OCI-LY7 (cell line): ENCODE measurements at regions not wholly inside any gene's neighbourhood (a gene's known extent, or its start where the extent isn't known, plus 50 kb on each side); places are given as distances from the start of the nearest gene placed in this dataset.

ENCODE experiments used
- BruUV-seq: library from RNA; stranded (reverse); fragments of 400-500 nt; replicated peaks from 2 replicates; lab custom pipeline; 2021; lab: Mats Ljungman, UMichigan
- CTCF ChIA-PET: fragments of 300-600 bp; sonication (Branson Sonifier 250); formaldehyde crosslinking; loops from one replicate; lab custom pipeline; 2022; ENCODE audit warnings: antibody characterized with exemption; ENCODE audit not compliant: unreplicated experiment; lab: Charles Lee
- POLR2A ChIA-PET: fragments of 300-600 bp; sonication (Branson Sonifier 250); formaldehyde crosslinking; loops from one replicate; lab custom pipeline; 2022; ENCODE audit warnings: antibody characterized with exemption; lab: Charles Lee
- DNase-seq: peaks from one replicate; pipeline ENCODE4 v3.0.0-alpha.2; 2015; ENCODE audit warnings: low spot score
- H2AFZ ChIP-seq: fragments of 200-600 bp; sonication (generic), shearing (Covaris generic); 2 replicates; pipeline ENCODE4 v1.6.1; 2014; ENCODE audit warnings: mild to moderate bottlenecking, antibody characterized with exemption, low read length, moderate library complexity
- H3K27ac ChIP-seq: fragments of 200-600 bp; sonication (generic); 2 replicates; pipeline ENCODE4 v1.5.1; 2014; ENCODE audit warnings: mixed run types, low read depth, mild to moderate bottlenecking, moderate library complexity, low read length, inconsistent platforms; ENCODE audit not compliant: poor library complexity, severe bottlenecking
- H3K36me3 ChIP-seq: fragments of 200-600 bp; sonication (generic); 2 replicates; pipeline ENCODE4 v1.6.1; 2014; ENCODE audit warnings: mild to moderate bottlenecking, antibody characterized with exemption, low read length, moderate library complexity, mixed read lengths; ENCODE audit not compliant: insufficient read depth
- H3K4me1 ChIP-seq: fragments of 200-600 bp; sonication (generic); 2 replicates; pipeline ENCODE4 v1.5.1; 2014; ENCODE audit warnings: mild to moderate bottlenecking, low read length; ENCODE audit not compliant: insufficient read depth, poor library complexity, severe bottlenecking
- H3K4me2 ChIP-seq: fragments of 200-600 bp; sonication (generic); 2 replicates; pipeline ENCODE4 v1.6.1; 2014; ENCODE audit warnings: mild to moderate bottlenecking, low read length
- H3K4me3 ChIP-seq: fragments of 200-600 bp; sonication (generic); 2 replicates; pipeline ENCODE4 v1.5.1; 2014; ENCODE audit warnings: mild to moderate bottlenecking, low read depth, low read length; ENCODE audit not compliant: poor library complexity, severe bottlenecking
- H3K79me2 ChIP-seq: fragments of 200-600 bp; sonication (generic); 2 replicates; pipeline ENCODE4 v1.6.1; 2016; ENCODE audit warnings: low read depth, mild to moderate bottlenecking, low read length, moderate library complexity, mixed read lengths; ENCODE audit not compliant: insufficient read depth
- H3K9me2 ChIP-seq: fragments of 200-600 bp; sonication (generic); 2 replicates; pipeline ENCODE4 v1.6.1; 2016; ENCODE audit warnings: mild to moderate bottlenecking, low read length, mixed read lengths; ENCODE audit not compliant: insufficient read depth
- H3K9me3 ChIP-seq: fragments of 200-600 bp; sonication (generic); 2 replicates; pipeline ENCODE4 v1.6.1; 2014; ENCODE audit warnings: mild to moderate bottlenecking, mixed run types, low read length, mixed read lengths
- H4K20me1 ChIP-seq: fragments of 200-600 bp; sonication (generic); 2 replicates; pipeline ENCODE4 v1.6.1; 2014; ENCODE audit warnings: mild to moderate bottlenecking, antibody characterized with exemption, low read length, moderate library complexity, mixed read lengths; ENCODE audit not compliant: insufficient read depth
- EZH2phosphoT487 ChIP-seq: fragments of 200-600 bp; sonication (generic); IDR thresholded peaks from 2 replicates; pipeline ENCODE4 v1.6.1; 2018; ENCODE audit warnings: low read depth, borderline replicate concordance, mild to moderate bottlenecking, mixed run types, antibody characterized with exemption, low read length, moderate library complexity, mixed read lengths
- intact Hi-C: fragments of 100-400 bp; cut with micrococcal nuclease; formaldehyde crosslinking; loops from one replicate; pipeline ENCODE4 v1.10.0; 2022; ENCODE audit not compliant: unreplicated experiment
- TF ChIP-seq, protein P1 (sequence below): fragments of 200-600 bp; sonication (generic); conservative IDR thresholded peaks from 2 replicates; pipeline ENCODE4 v1.5.1; 2014; ENCODE audit warnings: mild to moderate bottlenecking, antibody characterized with exemption, low read length, moderate library complexity, mixed read lengths

GRCh38 chr7:16933296-16934279 lies 51.8 kb upstream of the AGR3 start:
- ChIA-PET POLR2A (no interaction called here), CTCF (no interaction called here)
- no peak overlapping the region for H3K4me3 ChIP-seq

GRCh38 chr7:16934722-16935340 lies 53.0 kb upstream of the AGR3 start:
- POLR2A ChIA-PET, result no interaction called here
- no peaks in the 10 kb centered on the region for H3K9me3 ChIP-seq
- no peak for TF ChIP-seq EZH2phosphoT487
- TF ChIP-seq, protein P1, sequence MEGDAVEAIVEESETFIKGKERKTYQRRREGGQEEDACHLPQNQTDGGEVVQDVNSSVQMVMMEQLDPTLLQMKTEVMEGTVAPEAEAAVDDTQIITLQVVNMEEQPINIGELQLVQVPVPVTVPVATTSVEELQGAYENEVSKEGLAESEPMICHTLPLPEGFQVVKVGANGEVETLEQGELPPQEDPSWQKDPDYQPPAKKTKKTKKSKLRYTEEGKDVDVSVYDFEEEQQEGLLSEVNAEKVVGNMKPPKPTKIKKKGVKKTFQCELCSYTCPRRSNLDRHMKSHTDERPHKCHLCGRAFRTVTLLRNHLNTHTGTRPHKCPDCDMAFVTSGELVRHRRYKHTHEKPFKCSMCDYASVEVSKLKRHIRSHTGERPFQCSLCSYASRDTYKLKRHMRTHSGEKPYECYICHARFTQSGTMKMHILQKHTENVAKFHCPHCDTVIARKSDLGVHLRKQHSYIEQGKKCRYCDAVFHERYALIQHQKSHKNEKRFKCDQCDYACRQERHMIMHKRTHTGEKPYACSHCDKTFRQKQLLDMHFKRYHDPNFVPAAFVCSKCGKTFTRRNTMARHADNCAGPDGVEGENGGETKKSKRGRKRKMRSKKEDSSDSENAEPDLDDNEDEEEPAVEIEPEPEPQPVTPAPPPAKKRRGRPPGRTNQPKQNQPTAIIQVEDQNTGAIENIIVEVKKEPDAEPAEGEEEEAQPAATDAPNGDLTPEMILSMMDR, result no peak
- no peaks in the 10 kb centered on the region for H3K9me2 ChIP-seq
- no peak overlapping the region for H3K4me3 ChIP-seq
- BruUV-seq, result no TSS peak
- no peak overlapping the region for H3K4me2 ChIP-seq
- no peaks in the 10 kb centered on the region for H3K79me2 ChIP-seq
- no peaks in the 10 kb centered on the region for H3K4me1 ChIP-seq
- no peak overlapping the region for H2AFZ ChIP-seq
- intact Hi-C loops, result no loop called here
- no peak overlapping the region for H3K27ac ChIP-seq
- CTCF ChIA-PET, result no interaction called here
- no peaks in the 10 kb centered on the region for H4K20me1 ChIP-seq
- no peak for DNase-seq
- no peaks in the 10 kb centered on the region for H3K36me3 ChIP-seq

More at GRCh38 chr7:16933296-16934279, 51.8 kb upstream of the AGR3 start:
- H3K79me2 ChIP-seq, result no peaks in the 10 kb centered on the region
- no peaks in the 10 kb centered on the region for H3K4me1 ChIP-seq
- no peaks in the 10 kb centered on the region for H4K20me1 ChIP-seq
- H2AFZ ChIP-seq, result no peak overlapping the region
- BruUV-seq, result no TSS peak
- no peaks in the 10 kb centered on the region for H3K36me3 ChIP-seq
- TF ChIP-seq, protein P1, result no peak
- no peak for TF ChIP-seq EZH2phosphoT487
- H3K27ac ChIP-seq, result no peak overlapping the region
- no peak for DNase-seq
- intact Hi-C loops, result no loop called here
- H3K9me2 ChIP-seq, result no peaks in the 10 kb centered on the region
- H3K4me2 ChIP-seq, result no peak overlapping the region; the same call in 1 of the 2 replicates
- H3K9me3 ChIP-seq, result no peaks in the 10 kb centered on the region
